Retinal pigment epithelial cell (primary cell): ENCODE measurements at regions not wholly inside any gene's neighbourhood (a gene's known extent, or its start where the extent isn't known, plus 50 kb on each side); places are given as distances from the start of the nearest gene placed in this dataset.

Experiments
- DNase-seq: peaks from one replicate; pipeline ENCODE4 v3.0.0-alpha.2; 2010; ENCODE audit warnings: low read depth
- H3K4me3 ChIP-seq: 2 replicates; pipeline ENCODE4 v1.5.1; 2011; ENCODE audit warnings: mild to moderate bottlenecking, low read length, control low read depth, moderate library complexity
- CTCF ChIP-seq: conservative IDR thresholded peaks from 2 replicates; pipeline ENCODE4 v1.5.1; 2011; ENCODE audit warnings: low read depth, low read length, control low read depth, inconsistent platforms

GRCh38 chr20:41981746-41982145 is 363.6 kb upstream of the CHD6 start:
- no peak overlapping the region for H3K4me3 ChIP-seq
- no peak for TF ChIP-seq CTCF
- DNase-seq, result no peak

GRCh38 chr20:41978875-41979274 is 360.7 kb upstream of the CHD6 start:
- no peak for DNase-seq
- no peak for TF ChIP-seq CTCF
- no peak overlapping the region for H3K4me3 ChIP-seq

GRCh38 chr20:41978246-41978790 is 360.1 kb upstream of the CHD6 start:
- DNase-seq, result no peak
- H3K4me3 ChIP-seq, result no peak overlapping the region
- no peak for TF ChIP-seq CTCF

- DNase-seq, result no peak
- TF ChIP-seq CTCF, result no peak
- H3K4me3 ChIP-seq, result no peak overlapping the region
Observed at GRCh38 chr20:41969656-41970055, 351.5 kb upstream of the CHD6 start.

GRCh38 chr20:41960166-41960565 is 342.0 kb upstream of the CHD6 start:
- no peak overlapping the region for H3K4me3 ChIP-seq
- TF ChIP-seq CTCF, result no peak
- no peak for DNase-seq

- no peak for TF ChIP-seq CTCF
- no peak overlapping the region for H3K4me3 ChIP-seq
- no peak for DNase-seq
Observed at GRCh38 chr20:41958391-41958790, 340.2 kb upstream of the CHD6 start.

- no peak for TF ChIP-seq CTCF
- H3K4me3 ChIP-seq, result no peak overlapping the region
- DNase-seq, result no peak
Observed at GRCh38 chr20:41956338-41957074, 338.3 kb upstream of the CHD6 start.
